ENCODE measurements at regions not wholly inside any gene's neighbourhood (a gene's known extent, or its start where the extent isn't known, plus 50 kb on each side); places are given as distances from the start of the nearest gene placed in this dataset.
"Not testable (repeated sequence)": the region's sequence is repeated elsewhere in the genome, so short reads cannot be mapped to it uniquely, and the experiment has no call there.

GRCh38 chr12:88743946-88744685, 163.8 kb upstream of the KITLG start:
- DNase-seq, result no peak
- in situ Hi-C loops (cut with MboI; ENCODE audit: low pct_unique_long_range_greater_than_20kb, low sequenced_read_pairs), result no loop called here

- in situ Hi-C loops (cut with MboI; ENCODE audit: low pct_unique_long_range_greater_than_20kb, low sequenced_read_pairs), result no loop called here
- DNase-seq, result no peak
Measured at GRCh38 chr12:88737838-88738472, 157.7 kb upstream of the KITLG start.

- in situ Hi-C loops (cut with MboI; ENCODE audit: low pct_unique_long_range_greater_than_20kb, low sequenced_read_pairs), result no loop called here
- no peak for DNase-seq
Measured at GRCh38 chr12:88736031-88736430, 155.8 kb upstream of the KITLG start.

- no peak for DNase-seq
- in situ Hi-C loops (cut with MboI; ENCODE audit: low pct_unique_long_range_greater_than_20kb, low sequenced_read_pairs), result no loop called here
Measured at GRCh38 chr12:88733008-88733407, 152.7 kb upstream of the KITLG start.

GRCh38 chr12:88729196-88729595, 148.9 kb upstream of the KITLG start:
- in situ Hi-C loops (cut with MboI; ENCODE audit: low pct_unique_long_range_greater_than_20kb, low sequenced_read_pairs), result no loop called here

GRCh38 chr12:88726806-88727720, 146.8 kb upstream of the KITLG start:
- DNase-seq, result no peak
- in situ Hi-C loops (cut with MboI; ENCODE audit: low pct_unique_long_range_greater_than_20kb, low sequenced_read_pairs), result no loop called here

More at GRCh38 chr12:88729196-88729595, 148.9 kb upstream of the KITLG start:
- no peak for DNase-seq

- in situ Hi-C loops (cut with MboI; ENCODE audit: low pct_unique_long_range_greater_than_20kb, low sequenced_read_pairs), result no loop called here
Measured at GRCh38 chr12:88725592-88726143, 145.4 kb upstream of the KITLG start.

GRCh38 chr12:88723219-88723618, 142.9 kb upstream of the KITLG start:
- in situ Hi-C loops (cut with MboI; ENCODE audit: low pct_unique_long_range_greater_than_20kb, low sequenced_read_pairs), result no loop called here
- no peak for DNase-seq

More at GRCh38 chr12:88725592-88726143, 145.4 kb upstream of the KITLG start:
- DNase-seq, result no peak

- in situ Hi-C loops (cut with MboI; ENCODE audit: low pct_unique_long_range_greater_than_20kb, low sequenced_read_pairs), result no loop called here
- DNase-seq, result no peak
Measured at GRCh38 chr12:88720785-88721650, 140.7 kb upstream of the KITLG start.

- in situ Hi-C loops (cut with MboI; ENCODE audit: low pct_unique_long_range_greater_than_20kb, low sequenced_read_pairs), result no loop called here
- DNase-seq, result no peak
Measured at GRCh38 chr12:88720231-88720630, 140.0 kb upstream of the KITLG start.

- no peak for DNase-seq
- in situ Hi-C loops (cut with MboI; ENCODE audit: low pct_unique_long_range_greater_than_20kb, low sequenced_read_pairs), result no loop called here
Measured at GRCh38 chr12:88717188-88717587, 136.9 kb upstream of the KITLG start.

- no peak for DNase-seq
- in situ Hi-C loops (cut with MboI; ENCODE audit: low pct_unique_long_range_greater_than_20kb, low sequenced_read_pairs), result no loop called here
Measured at GRCh38 chr12:88716240-88716639, 136.0 kb upstream of the KITLG start.

- in situ Hi-C loops (cut with MboI; ENCODE audit: low pct_unique_long_range_greater_than_20kb, low sequenced_read_pairs), result no loop called here
- no peak for DNase-seq
Measured at GRCh38 chr12:88715673-88716072, 135.4 kb upstream of the KITLG start.

GRCh38 chr12:88714263-88714882, 134.1 kb upstream of the KITLG start:
- DNase-seq; in situ Hi-C loops (cut with MboI; ENCODE audit: low pct_unique_long_range_greater_than_20kb, low sequenced_read_pairs): not testable (repeated sequence)

- no peak for DNase-seq
- in situ Hi-C loops (cut with MboI; ENCODE audit: low pct_unique_long_range_greater_than_20kb, low sequenced_read_pairs), result no loop called here
Measured at GRCh38 chr12:88707800-88708199, 127.5 kb upstream of the KITLG start.

GRCh38 chr12:88706286-88706685, 126.0 kb upstream of the KITLG start:
- in situ Hi-C loops (cut with MboI; ENCODE audit: low pct_unique_long_range_greater_than_20kb, low sequenced_read_pairs), result no loop called here
- no peak for DNase-seq

- no peak for DNase-seq
- in situ Hi-C loops (cut with MboI; ENCODE audit: low pct_unique_long_range_greater_than_20kb, low sequenced_read_pairs), result no loop called here
Measured at GRCh38 chr12:88703790-88704189, 123.5 kb upstream of the KITLG start.

- in situ Hi-C loops (cut with MboI; ENCODE audit: low pct_unique_long_range_greater_than_20kb, low sequenced_read_pairs), result no loop called here
- no peak for DNase-seq
Measured at GRCh38 chr12:88698471-88698870, 118.2 kb upstream of the KITLG start.
